ENCODE measurements at regions not wholly inside any gene's neighbourhood (a gene's known extent, or its start where the extent isn't known, plus 50 kb on each side); places are given as distances from the start of the nearest gene placed in this dataset.

- H3K9me2 ChIP-seq (ENCODE audit: insufficient read depth): no peaks in the 10 kb centered on the region
- peaks cover 0 to 5% of the 10 kb centered on the region in 2 experiments; a peak in 2 of 4 replicates for H3K4me1 ChIP-seq (ENCODE audit: control insufficient read depth in 1 of 2, insufficient read depth in 2 of 2, low read length in 2 of 2)
- DNase-seq (ENCODE audit: low read depth, low spot score): no peak
- no peaks in the 10 kb centered on the region for H3K79me2 ChIP-seq (ENCODE audit: insufficient read depth, low read length)
- H3K36me3 ChIP-seq (ENCODE audit: control insufficient read depth in 1 of 2, insufficient read depth in 2 of 2, low read length in 2 of 2): no peaks in the 10 kb centered on the region
- TF ChIP-seq SP1 (IDR thresholded peaks at IDR 0.05; ENCODE audit: low read depth) (no peak), RAD21 (IDR thresholded peaks at IDR 0.05; ENCODE audit: low read depth) (no peak), POLR2AphosphoS5 (IDR thresholded peaks at IDR 0.05; ENCODE audit: low read depth, low read length) (no peak), EZH2 (IDR thresholded peaks at IDR 0.05) (no peak), CEBPB (IDR thresholded peaks at IDR 0.05; ENCODE audit: low read depth) (no peak), SIN3A (IDR thresholded peaks at IDR 0.05; ENCODE audit: low read depth) (no peak), SRF (IDR thresholded peaks at IDR 0.05; ENCODE audit: low read depth) (no peak), EZH2phosphoT487 (IDR thresholded peaks at IDR 0.05; ENCODE audit: borderline replicate concordance) (no peak), EGR1 (IDR thresholded peaks at IDR 0.05; ENCODE audit: low read depth) (no peak), CBX3 (IDR thresholded peaks at IDR 0.05; ENCODE audit: low read depth) (no peak), FOSL1 (IDR thresholded peaks at IDR 0.05; ENCODE audit: low read depth) (no peak), ZFX (IDR thresholded peaks at IDR 0.05) (no peak)
- H2AFZ ChIP-seq (ENCODE audit: low read depth, low read length, poor library complexity, severe bottlenecking): no peak overlapping the region
- no peak for ATAC-seq
- intact Hi-C loops (cut with micrococcal nuclease): no loop called here
- RAD21 ChIA-PET (ENCODE audit: low non-redundant PET in 1 of 2, low total read pairs in 2 of 2, uncharacterized antibody in 2 of 2, unreplicated experiment in 2 of 2): no interaction called here
- no TSS peak for BruUV-seq (replicated peaks)
- no peak overlapping the region for H3K9ac ChIP-seq (ENCODE audit: low read length)
- H3K27ac ChIP-seq (ENCODE audit: low read depth, low read length): no peak overlapping the region
- H3K4me3 ChIP-seq (replicated peaks in 1 of 2; ENCODE audit: low read depth in 1 of 2, low read length in 2 of 2): no peak overlapping the region
- POLR2A ChIA-PET: no interaction called here
- no peaks in the 10 kb centered on the region for H3K27me3 ChIP-seq (ENCODE audit: insufficient read depth, low read length)
- no peaks in the 10 kb centered on the region for H4K20me1 ChIP-seq (ENCODE audit: insufficient read depth)
- CTCF ChIA-PET: no interaction called here
- H3K4me2 ChIP-seq (ENCODE audit: low read length): no peak overlapping the region
- no peaks in the 10 kb centered on the region for H3K9me3 ChIP-seq (ENCODE audit: control insufficient read depth in 1 of 2, insufficient read depth in 1 of 2, low read depth in 1 of 2, low read length in 2 of 2)
These were observed 214.3 kb downstream of the NFKBIZ start for GRCh38 chr3:102063572-102063971.

- H3K9me2 ChIP-seq (ENCODE audit: insufficient read depth): no peaks in the 10 kb centered on the region
- no peaks in the 10 kb centered on the region for H3K79me2 ChIP-seq (ENCODE audit: insufficient read depth, low read length)
- intact Hi-C loops (cut with micrococcal nuclease): no loop called here
- no peak overlapping the region for H3K9ac ChIP-seq (ENCODE audit: low read length)
- no peak overlapping the region for H2AFZ ChIP-seq (ENCODE audit: low read depth, low read length, poor library complexity, severe bottlenecking)
- DNase-seq (ENCODE audit: low read depth, low spot score): no peak
- POLR2A ChIA-PET: no interaction called here
- H4K20me1 ChIP-seq (ENCODE audit: insufficient read depth): no peaks in the 10 kb centered on the region
- CTCF ChIA-PET: no interaction called here
- H3K27me3 ChIP-seq (ENCODE audit: insufficient read depth, low read length): no peaks in the 10 kb centered on the region
- no peak overlapping the region for H3K27ac ChIP-seq (ENCODE audit: low read depth, low read length)
- H3K9me3 ChIP-seq (ENCODE audit: control insufficient read depth in 1 of 2, insufficient read depth in 1 of 2, low read depth in 1 of 2, low read length in 2 of 2): no peaks in the 10 kb centered on the region
- RAD21 ChIA-PET (ENCODE audit: low non-redundant PET in 1 of 2, low total read pairs in 2 of 2, uncharacterized antibody in 2 of 2, unreplicated experiment in 2 of 2): no interaction called here
- BruUV-seq (replicated peaks): no TSS peak
- no peak for TF ChIP-seq POLR2A (IDR thresholded peaks at IDR 0.05; ENCODE audit: borderline replicate concordance, extremely low read depth, insufficient read depth, insufficient read length)
- TF ChIP-seq EZH2 (IDR thresholded peaks at IDR 0.05): no peak
- no peak for TF ChIP-seq SP1 (IDR thresholded peaks at IDR 0.05; ENCODE audit: low read depth)
- no peak for TF ChIP-seq CEBPB (IDR thresholded peaks at IDR 0.05; ENCODE audit: low read depth)
- no peak for TF ChIP-seq ZFX (IDR thresholded peaks at IDR 0.05)
- no peak for TF ChIP-seq TCF7L2 (IDR thresholded peaks at IDR 0.05; ENCODE audit: borderline replicate concordance, extremely low read depth, insufficient read depth, insufficient read length)
- TF ChIP-seq MAX (IDR thresholded peaks at IDR 0.05): no peak
- no peak for TF ChIP-seq EZH2phosphoT487 (IDR thresholded peaks at IDR 0.05; ENCODE audit: borderline replicate concordance)
- H3K4me2 ChIP-seq (ENCODE audit: low read length): no peak overlapping the region
- no peak for ATAC-seq
- H3K36me3 ChIP-seq (ENCODE audit: control insufficient read depth in 1 of 2, insufficient read depth in 2 of 2, low read length in 2 of 2): no peaks in the 10 kb centered on the region
- H3K4me1 ChIP-seq (ENCODE audit: control insufficient read depth in 1 of 2, insufficient read depth in 2 of 2, low read length in 2 of 2): no peaks in the 10 kb centered on the region
- H3K4me3 ChIP-seq (replicated peaks in 1 of 2; ENCODE audit: low read depth in 1 of 2, low read length in 2 of 2): no peak overlapping the region
These were observed 217.2 kb downstream of the NFKBIZ start for GRCh38 chr3:102066470-102066869.

Data from HCT116 (cell line).